Upper lobe of right lung (tissue), 1 donor: ENCODE measurements at regions not wholly inside any gene's neighbourhood (a gene's known extent, or its start where the extent isn't known, plus 50 kb on each side); places are given as distances from the start of the nearest gene placed in this dataset.

Experiments
- ATAC-seq: fragments of 200-7000 bp; cut with Tn5 transposase; one replicate; pipeline ENCODE4 v1.9.1; 2020; ENCODE audit warnings: mild to moderate bottlenecking, moderate library complexity
- DNase-seq: peaks from one replicate; pipeline ENCODE4 v3.0.0-alpha.2; 2020
- H3K27ac ChIP-seq: fragments of 200-600 bp; one replicate; pipeline ENCODE4 v1.8.0; 2022
- H3K27me3 ChIP-seq: fragments of 200-600 bp; one replicate; pipeline ENCODE4 v1.8.0; 2022; ENCODE audit warnings: mild to moderate bottlenecking
- H3K36me3 ChIP-seq: fragments of 200-600 bp; one replicate; pipeline ENCODE4 v1.8.0; 2022
- H3K4me1 ChIP-seq: fragments of 200-600 bp; one replicate; pipeline ENCODE4 v1.8.0; 2022
- H3K4me3 ChIP-seq: fragments of 200-600 bp; one replicate; pipeline ENCODE4 v1.8.0; 2022; ENCODE audit warnings: mild to moderate bottlenecking
- H3K9me3 ChIP-seq: fragments of 200-600 bp; one replicate; pipeline ENCODE4 v1.8.0; 2022
- CTCF ChIP-seq: fragments of 200-600 bp; IDR thresholded peaks from one replicate; pipeline ENCODE4 v1.8.0; 2022; ENCODE audit warnings: antibody characterized with exemption
- intact Hi-C: fragments of 100-400 bp; cut with DNase I; formaldehyde crosslinking; loops from one replicate; pipeline ENCODE4 v1.11.0; 2022
- donor health status: DM: no; HTN: yes; CAD: no; lungs with severe emphysema.

GRCh38 chr19:30136611-30137195 is 194.7 kb downstream of the URI1 start:
- no peak overlapping the region for H3K4me3 ChIP-seq
- ATAC-seq: no peak
- no peak for DNase-seq
- no peak for TF ChIP-seq CTCF
- H3K4me1 ChIP-seq: no peaks in the 10 kb centered on the region
- no peak overlapping the region for H3K27ac ChIP-seq
- no peaks in the 10 kb centered on the region for H3K27me3 ChIP-seq
- intact Hi-C loops: no loop called here
- H3K9me3 ChIP-seq: no peaks in the 10 kb centered on the region
- H3K36me3 ChIP-seq: no peaks in the 10 kb centered on the region

- intact Hi-C loops: no loop called here
- TF ChIP-seq CTCF: no peak
- ATAC-seq (no peak), DNase-seq (no peak)
- H3K36me3 ChIP-seq: no peaks in the 10 kb centered on the region
- no peak overlapping the region for H3K4me3 ChIP-seq
- no peaks in the 10 kb centered on the region for H3K9me3 ChIP-seq
- no peaks in the 10 kb centered on the region for H3K27me3 ChIP-seq
- no peaks in the 10 kb centered on the region for H3K4me1 ChIP-seq
- H3K27ac ChIP-seq: no peak overlapping the region
Measured at GRCh38 chr19:30137747-30138146, 195.7 kb downstream of the URI1 start.

GRCh38 chr19:30144242-30144758 is 202.3 kb downstream of the URI1 start:
- intact Hi-C loops: no loop called here
- H3K36me3 ChIP-seq: no peaks in the 10 kb centered on the region
- no peaks in the 10 kb centered on the region for H3K4me1 ChIP-seq
- ATAC-seq (no peak), DNase-seq (no peak)
- H3K27ac ChIP-seq: no peak overlapping the region
- no peaks in the 10 kb centered on the region for H3K27me3 ChIP-seq
- H3K4me3 ChIP-seq: no peak overlapping the region
- H3K9me3 ChIP-seq: no peaks in the 10 kb centered on the region
- no peak for TF ChIP-seq CTCF

DNA sequence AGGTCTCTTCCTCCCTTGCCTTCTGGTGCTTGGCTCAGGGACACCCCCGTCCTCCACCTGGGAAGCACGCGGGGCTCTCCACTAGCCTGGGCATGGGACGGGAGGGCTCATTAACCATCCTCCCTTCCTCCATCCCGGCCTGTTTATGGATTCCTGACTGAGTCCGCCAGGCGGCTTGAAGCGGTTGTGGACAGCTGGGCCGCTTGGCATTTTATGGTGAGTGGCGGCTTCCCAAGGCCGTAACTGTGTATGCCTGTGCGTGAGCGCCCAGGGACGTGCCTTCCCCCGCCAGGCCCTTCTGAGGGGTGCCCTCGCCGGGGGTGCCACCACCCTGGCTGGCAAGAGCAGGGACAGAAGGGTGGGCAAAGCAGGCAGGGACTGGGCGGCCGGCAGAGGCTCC is 202.8 kb downstream of the URI1 start:
- no peak overlapping the region for H3K27ac ChIP-seq
- no peaks in the 10 kb centered on the region for H3K27me3 ChIP-seq
- DNase-seq (no peak), ATAC-seq (no peak)
- H3K9me3 ChIP-seq: no peaks in the 10 kb centered on the region
- H3K4me1 ChIP-seq: no peaks in the 10 kb centered on the region
- TF ChIP-seq CTCF: no peak
- no peaks in the 10 kb centered on the region for H3K36me3 ChIP-seq
- no peak overlapping the region for H3K4me3 ChIP-seq
- intact Hi-C loops: no loop called here

- no peak overlapping the region for H3K4me3 ChIP-seq
Measured at GRCh38 chr19:30145467-30145866, 203.4 kb downstream of the URI1 start.

More at GRCh38 chr19:30145467-30145866, 203.4 kb downstream of the URI1 start:
- no peak for ATAC-seq
- Histone ChIP-seq H3K9me3 (no peaks in the 10 kb centered on the region), H3K4me1 (no peaks in the 10 kb centered on the region), H3K36me3 (no peaks in the 10 kb centered on the region), H3K27ac (no peak overlapping the region), H3K27me3 (no peaks in the 10 kb centered on the region)
- no peak for DNase-seq
- intact Hi-C loops: no loop called here
- TF ChIP-seq CTCF: no peak
